SK-N-SH (cell line): ENCODE measurements at regions not wholly inside any gene's neighbourhood (a gene's known extent, or its start where the extent isn't known, plus 50 kb on each side); places are given as distances from the start of the nearest gene placed in this dataset.

ENCODE experiments used
- EP300 ChIP-seq, 2 experiments: IDR thresholded peaks; 2 replicates each; pipeline versions ENCODE4 v1.4.0 to v1.6.1; 2012; ENCODE audit warnings: borderline replicate concordance in 1 of 2, low read depth in 1 of 2, low read length in 1 of 2
- EZH2phosphoT487 ChIP-seq: fragments of 200-600 bp; sonication (generic); IDR thresholded peaks from 2 replicates; pipeline ENCODE4 v1.6.1; 2017; ENCODE audit warnings: low read depth, mixed run types, mild to moderate bottlenecking, antibody characterized with exemption, moderate library complexity, borderline replicate concordance
- JUND ChIP-seq: IDR thresholded peaks from 2 replicates; pipeline ENCODE4 v1.4.0; 2012
- POLR2AphosphoS5 ChIP-seq: IDR thresholded peaks from 2 replicates; pipeline ENCODE4 v1.6.1; 2012; ENCODE audit warnings: low read depth, low read length
- RFX5 ChIP-seq: IDR thresholded peaks from 2 replicates; pipeline ENCODE4 v1.6.1; 2012; ENCODE audit warnings: mild to moderate bottlenecking, improper control_type of control experiment, low read length
- TF ChIP-seq, protein P1 (sequence below): fragments of 200-600 bp; sonication (generic); IDR thresholded peaks from 2 replicates; pipeline ENCODE4 v1.6.1; 2017; ENCODE audit warnings: antibody characterized with exemption, mild to moderate bottlenecking, moderate library complexity
- TF ChIP-seq, protein P2 (sequence below): fragments of 150-350 bp; IDR thresholded peaks from 2 replicates; pipeline ENCODE4 v1.6.1; 2016; ENCODE audit warnings: mild to moderate bottlenecking, low read depth, low read length

DNA sequence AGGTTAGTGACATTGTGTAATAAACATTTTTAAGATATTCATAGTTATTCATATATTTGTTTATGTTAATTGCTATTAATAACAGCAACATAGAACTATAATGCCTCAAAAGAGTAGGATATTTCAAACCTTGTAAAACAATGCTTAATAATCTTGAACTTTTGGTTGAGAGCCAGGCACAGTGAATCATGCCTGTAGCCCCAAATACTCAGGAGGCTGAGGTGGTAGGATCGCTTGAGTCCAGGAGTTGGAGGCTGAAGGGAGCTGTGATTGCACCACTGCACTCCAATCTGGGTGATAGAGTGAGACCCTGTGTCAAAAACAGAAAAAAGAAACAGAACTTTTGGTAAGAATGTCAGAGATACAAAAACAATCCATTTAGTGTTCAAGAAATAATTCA lies 213.9 kb upstream of the SLITRK1 start:
- TF ChIP-seq POLR2AphosphoS5 (no peak), RFX5 (no peak), JUND (no peak), EZH2phosphoT487 (no peak), EP300 (IDR thresholded peaks at IDR 0.05; ENCODE audit: borderline replicate concordance in 1 of 2, low read depth in 1 of 2, low read length in 1 of 2) (no peak)
- TF ChIP-seq, protein P1, sequence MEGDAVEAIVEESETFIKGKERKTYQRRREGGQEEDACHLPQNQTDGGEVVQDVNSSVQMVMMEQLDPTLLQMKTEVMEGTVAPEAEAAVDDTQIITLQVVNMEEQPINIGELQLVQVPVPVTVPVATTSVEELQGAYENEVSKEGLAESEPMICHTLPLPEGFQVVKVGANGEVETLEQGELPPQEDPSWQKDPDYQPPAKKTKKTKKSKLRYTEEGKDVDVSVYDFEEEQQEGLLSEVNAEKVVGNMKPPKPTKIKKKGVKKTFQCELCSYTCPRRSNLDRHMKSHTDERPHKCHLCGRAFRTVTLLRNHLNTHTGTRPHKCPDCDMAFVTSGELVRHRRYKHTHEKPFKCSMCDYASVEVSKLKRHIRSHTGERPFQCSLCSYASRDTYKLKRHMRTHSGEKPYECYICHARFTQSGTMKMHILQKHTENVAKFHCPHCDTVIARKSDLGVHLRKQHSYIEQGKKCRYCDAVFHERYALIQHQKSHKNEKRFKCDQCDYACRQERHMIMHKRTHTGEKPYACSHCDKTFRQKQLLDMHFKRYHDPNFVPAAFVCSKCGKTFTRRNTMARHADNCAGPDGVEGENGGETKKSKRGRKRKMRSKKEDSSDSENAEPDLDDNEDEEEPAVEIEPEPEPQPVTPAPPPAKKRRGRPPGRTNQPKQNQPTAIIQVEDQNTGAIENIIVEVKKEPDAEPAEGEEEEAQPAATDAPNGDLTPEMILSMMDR, result no peak
- TF ChIP-seq, protein P2, sequence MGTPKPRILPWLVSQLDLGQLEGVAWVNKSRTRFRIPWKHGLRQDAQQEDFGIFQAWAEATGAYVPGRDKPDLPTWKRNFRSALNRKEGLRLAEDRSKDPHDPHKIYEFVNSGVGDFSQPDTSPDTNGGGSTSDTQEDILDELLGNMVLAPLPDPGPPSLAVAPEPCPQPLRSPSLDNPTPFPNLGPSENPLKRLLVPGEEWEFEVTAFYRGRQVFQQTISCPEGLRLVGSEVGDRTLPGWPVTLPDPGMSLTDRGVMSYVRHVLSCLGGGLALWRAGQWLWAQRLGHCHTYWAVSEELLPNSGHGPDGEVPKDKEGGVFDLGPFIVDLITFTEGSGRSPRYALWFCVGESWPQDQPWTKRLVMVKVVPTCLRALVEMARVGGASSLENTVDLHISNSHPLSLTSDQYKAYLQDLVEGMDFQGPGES, result no peak
